ENCODE measurements at regions not wholly inside any gene's neighbourhood (a gene's known extent, or its start where the extent isn't known, plus 50 kb on each side); places are given as distances from the start of the nearest gene placed in this dataset.

DNA sequence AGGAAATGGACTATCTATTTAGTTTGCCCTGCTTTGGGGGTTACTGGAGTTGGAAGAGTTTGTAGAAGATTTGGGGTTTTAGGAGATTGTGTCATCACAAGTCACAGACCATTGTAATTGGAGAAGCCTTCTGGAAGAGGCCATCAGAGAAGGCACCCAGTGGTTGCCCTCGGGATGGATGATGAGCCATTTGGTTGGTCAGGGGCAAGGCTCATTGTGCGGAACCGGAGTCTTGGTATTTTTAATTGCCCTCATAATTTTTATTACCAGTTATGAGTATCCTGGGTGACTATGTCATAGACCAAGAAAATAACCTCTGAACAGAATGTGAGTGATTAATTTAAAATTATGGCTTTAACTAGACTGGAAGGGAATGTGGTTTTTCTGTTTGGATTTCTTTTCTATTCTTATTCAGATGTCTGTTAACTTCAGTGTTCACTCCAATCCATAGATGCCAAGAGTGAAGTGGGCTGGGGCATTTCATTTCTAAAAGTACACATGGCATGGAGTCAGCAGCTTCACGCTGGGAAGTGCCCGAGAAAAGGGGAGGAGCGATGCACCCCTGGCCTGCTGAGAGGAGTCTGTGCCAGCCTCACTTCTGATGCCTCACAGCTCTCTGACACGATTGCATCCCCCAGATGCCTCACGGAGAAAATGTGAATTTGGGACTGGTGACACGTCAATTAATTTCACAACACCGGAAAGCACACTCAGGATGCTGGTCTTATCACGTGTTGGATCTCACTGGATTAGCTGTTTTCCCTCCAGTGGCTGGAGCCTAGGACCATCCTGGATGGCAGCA, 225.6 kb upstream of the IGFBP3 start:
- no peak for TF ChIP-seq CTCF (IDR thresholded peaks at IDR 0.05)
- TF ChIP-seq POLR2A (IDR thresholded peaks at IDR 0.05) = no peak
